NCI-H2029 treated with DMSO at 0.1 percent for 48 hours (cell line): ENCODE measurements at regions not wholly inside any gene's neighbourhood (a gene's known extent, or its start where the extent isn't known, plus 50 kb on each side); places are given as distances from the start of the nearest gene placed in this dataset.
"Not testable (repeated sequence)": the region's sequence is repeated elsewhere in the genome, so short reads cannot be mapped to it uniquely, and the experiment has no call there.

Experiments used
- DNase-seq: peaks from one replicate; lab custom pipeline; 2025; lab: John Stamatoyannopoulos, UW

DNA sequence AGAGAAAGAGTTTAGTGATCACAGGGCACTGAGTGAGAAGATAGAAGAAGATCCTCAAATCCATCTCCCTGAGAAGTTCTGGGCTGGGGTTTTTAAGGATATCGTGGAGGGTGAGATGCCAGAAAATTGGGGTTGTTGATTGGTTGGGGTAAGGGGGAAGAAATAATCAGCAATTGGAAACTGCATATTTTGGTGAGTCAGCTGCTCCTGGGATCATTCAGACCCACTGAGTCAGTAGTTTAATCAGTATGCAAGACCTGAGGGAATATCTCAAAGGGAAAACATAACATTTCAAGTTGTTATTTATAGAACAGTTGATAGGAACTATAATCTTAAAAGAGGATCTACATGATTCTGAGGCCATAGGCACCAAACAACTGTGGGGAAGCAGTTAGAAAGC lies 183.4 kb downstream of the FCRL5 start:
- not testable (repeated sequence) for DNase-seq

DNA sequence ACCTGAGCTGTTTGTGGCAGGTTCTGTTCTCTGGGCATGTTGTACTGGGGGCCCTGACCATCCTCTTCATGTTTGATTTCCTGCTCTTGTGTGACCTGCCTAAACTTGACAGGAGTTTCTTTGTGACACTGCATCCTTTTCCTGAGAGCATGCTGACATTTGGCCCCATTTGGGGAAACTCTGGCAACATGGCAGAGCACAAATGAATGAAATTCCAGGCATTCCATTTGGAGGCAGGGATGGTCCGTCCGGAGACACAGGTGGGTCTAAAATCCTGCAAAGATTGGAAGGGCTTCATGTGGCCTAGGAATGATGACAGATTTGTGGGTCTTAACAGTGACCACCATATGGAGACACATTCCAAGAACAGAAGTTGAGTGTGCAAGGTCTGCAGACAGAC lies 184.0 kb downstream of the FCRL5 start:
- no peak for DNase-seq

DNA sequence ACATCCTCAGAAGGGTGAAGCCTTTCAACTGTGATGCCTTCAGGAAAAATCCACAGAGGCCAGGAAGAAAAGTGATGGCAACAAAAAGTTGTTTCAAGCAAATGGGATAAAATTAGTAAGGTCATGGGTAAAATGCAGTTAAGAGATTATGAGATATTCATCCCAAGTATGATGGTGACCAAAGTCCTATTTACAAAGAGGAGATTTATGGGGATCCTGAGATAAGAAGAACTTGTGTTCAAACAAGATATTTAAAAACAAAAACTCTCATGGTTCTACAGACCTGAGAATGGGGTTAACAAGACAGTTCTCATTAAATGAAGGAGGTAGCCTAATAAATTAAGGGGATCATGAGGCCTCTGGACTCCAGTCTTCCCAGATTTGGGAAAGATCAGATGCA lies 184.4 kb downstream of the FCRL5 start:
- DNase-seq, result no peak

DNA sequence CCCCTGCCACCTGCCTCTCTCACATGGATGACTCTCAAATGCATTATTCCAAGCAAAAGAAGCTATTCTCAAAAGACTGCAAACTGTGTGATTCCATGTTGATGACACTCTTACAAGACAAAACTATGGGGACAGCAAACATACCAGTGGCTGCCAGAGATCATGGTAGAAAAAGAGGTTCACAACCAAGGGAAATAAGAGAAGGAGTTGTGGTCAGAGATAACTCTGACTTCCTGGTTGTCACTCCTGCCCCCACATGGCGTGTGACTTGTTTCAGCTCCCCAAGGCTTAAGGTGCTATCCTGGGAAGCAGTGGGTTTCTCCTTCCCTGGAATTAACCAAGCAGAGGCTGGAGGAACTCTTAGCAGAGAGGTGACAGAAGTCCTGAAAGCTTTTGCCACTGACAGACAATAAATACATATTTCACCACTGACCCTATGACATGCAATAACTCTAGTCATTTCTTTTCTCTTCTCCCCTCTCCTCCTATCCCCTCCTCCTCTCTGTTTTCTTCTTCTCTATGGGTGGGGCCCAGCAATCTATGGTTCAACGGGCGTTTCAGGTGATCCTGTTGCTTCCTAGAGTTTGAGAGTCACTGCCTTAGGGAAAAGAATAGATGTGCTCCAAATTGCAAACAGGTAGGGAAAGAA lies 185.1 kb downstream of the FCRL5 start:
- no peak for DNase-seq

DNA sequence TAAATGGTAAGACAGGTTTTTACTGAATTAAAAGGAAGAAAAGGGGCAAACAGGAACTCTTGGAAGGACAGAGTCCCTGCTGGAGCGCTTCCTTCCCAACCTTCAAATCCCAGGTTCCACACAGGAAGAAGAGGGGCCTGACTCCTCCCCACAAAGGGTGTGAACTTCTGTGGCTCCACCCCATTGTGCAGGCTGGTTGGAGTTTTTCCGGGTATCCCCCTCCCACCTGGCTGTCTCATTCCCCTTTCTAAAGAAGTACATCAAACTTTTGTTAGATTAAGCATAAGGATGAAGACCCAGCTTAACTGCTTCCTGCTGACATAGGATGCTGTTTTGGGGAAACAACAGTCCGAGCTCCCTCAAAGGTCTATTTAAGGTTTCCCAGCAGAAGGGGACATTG lies 187.7 kb downstream of the FCRL5 start:
- no peak for DNase-seq

DNA sequence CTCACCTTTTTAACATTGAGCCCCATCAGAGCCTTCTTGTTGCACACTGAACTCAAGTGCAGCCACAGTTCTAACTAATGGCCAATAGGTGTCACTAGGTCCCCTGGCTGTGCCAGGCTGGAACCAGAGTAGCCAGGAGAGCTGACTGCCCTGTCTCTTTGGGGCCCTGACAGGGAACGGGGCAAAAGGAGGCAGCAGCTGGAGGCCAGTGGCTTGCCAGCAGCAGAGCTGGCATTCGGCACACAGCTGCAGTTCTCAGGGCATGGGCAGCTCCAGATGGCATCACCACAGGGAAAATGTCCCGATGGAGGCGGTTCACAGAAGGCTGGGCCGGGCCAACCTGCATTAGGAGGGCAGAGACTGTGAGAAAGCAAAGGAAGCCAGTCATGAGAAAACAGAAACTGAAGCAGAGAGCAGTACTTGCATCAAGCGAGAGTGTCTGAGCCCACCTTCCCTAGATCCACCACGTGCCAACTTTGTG lies 188.6 kb downstream of the FCRL5 start:
- no peak for DNase-seq

DNA sequence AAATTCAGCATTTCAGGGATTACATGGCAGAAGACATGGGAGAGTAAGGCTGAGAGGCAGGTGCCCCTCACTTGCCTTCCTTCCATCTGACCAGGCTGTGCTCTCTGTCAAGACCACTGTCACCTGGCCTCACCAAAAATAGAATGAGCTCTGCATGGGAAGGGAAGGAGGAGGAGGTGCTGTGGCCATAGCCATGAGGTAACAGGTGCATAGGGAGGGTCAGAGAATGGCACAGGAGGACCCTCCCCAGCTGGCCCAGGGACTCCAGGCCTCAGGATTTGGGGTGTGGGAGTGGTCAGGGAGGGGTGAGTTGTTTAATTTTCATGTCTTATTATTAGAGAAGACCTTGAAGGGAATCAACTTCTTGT lies 192.3 kb downstream of the FCRL5 start:
- DNase-seq, result peak; percentile 50

DNA sequence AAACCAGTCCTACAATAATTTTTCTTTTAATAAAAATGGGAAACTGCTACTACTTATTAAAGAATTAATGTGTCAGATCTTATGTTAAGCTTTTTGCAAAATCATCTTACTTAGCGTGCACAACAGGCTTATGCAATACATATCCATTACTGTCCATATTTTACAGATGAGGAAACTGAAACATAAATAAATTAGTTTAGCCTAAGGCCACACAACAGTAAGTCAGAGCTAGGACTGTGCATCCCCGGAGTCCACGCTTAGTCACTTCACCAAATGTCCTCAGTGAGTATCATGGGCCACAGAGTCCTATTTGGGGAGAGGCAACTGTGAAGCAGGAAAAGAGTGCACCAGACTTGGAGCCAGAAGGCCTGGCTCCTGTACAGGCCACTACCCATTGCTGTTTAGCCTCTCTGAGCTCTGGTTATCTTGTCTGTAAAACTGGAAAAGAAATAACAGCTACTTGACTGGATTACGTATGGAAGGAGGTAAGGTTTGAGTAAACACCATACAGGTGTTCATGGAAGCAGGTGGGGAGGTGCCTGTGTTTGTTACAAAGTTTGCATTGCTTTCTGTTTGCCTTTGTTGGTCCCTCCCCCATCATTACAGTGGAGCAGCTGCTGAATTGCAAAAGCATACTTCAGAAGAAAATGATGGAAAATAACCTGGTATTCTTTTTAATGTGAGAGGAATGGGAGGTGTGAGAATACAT lies 192.8 kb downstream of the FCRL5 start:
- DNase-seq, result peak; percentile 74

DNA sequence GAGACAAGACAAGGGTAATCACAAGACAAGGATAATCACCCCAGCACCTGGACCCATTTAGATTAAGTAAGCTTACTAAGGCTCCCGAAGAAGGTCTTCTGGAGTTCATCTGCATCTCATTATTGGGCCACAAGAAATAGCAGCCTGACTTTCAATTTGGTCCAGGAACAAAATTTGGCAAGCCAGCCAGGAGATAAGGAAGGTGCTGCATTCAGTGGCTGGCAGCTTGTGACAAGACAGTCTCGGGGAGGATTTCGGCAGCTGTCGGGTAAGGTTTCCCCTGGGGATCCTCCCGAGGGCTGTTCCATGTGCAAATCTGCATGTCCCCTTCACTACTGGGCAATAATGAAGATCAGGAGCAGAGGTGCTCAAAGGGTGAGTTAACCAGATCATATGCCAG lies 195.2 kb downstream of the FCRL5 start:
- no peak for DNase-seq

DNA sequence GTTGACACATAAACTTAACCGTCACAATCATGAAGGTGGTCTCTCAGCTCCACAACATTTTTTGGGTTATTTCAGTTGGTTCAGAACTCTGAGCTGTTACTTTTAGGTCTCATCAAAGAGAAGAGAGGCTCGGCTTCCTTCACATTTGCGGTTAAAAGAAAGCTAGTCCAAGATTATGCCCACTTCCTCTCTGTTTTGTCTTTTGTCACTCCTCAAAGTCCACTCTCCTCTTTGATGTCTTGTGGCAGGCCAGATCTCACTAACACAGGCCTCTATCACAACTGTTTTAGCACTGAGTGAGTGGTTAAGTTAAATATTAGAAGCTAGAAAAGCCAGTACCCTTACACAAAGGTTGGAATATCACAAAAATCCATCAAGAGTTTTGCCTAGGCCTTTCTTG lies 195.7 kb downstream of the FCRL5 start:
- DNase-seq, result no peak

DNA sequence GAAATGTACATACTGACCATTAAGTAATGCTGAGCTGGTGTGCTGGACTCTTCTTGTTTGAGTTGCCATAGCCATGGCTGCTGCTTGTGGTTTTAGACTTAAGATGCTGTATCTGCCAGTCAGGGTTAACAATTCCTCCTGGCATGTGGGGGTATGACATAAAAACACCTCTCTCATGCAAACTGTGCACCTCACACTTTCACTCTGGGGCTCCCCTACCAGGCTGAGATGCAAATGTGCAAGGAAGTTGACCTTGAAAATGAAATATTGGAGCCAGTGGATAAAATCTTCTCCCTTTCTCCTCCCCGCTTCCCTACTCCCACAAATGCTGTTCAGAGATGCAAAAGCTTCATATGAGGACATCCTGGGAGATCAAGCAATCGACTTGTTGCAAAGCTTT lies 198.8 kb downstream of the FCRL5 start:
- DNase-seq, result no peak

DNA sequence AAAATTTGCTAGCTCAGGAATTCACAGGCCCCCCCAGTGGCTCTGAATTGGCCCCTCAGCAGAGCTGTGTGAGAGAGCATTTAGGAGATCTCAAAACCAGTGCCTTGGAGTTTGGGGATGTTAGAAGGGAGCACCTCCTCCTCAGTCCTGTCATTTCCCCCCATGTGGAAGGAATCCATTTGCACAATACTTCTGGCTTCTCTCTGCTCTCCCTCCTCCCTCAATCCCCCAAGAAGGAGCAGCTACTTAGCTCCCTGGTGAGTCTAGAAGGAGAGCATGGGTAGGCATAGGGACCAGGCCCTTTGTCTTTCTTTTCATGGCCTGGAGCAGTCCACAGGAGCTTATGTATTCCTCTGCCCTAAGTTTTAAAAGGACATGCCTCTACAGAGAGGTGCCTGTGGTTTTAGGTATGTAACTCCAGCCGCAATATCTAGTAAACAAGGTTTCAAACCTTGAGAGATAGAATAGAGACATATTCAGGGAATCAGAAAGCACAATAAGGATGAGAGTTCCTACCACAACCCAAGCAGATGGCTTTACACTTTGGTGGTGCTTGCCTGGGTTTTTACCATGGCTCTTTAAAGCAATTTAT lies 199.4 kb downstream of the FCRL5 start:
- DNase-seq, result no peak

DNA sequence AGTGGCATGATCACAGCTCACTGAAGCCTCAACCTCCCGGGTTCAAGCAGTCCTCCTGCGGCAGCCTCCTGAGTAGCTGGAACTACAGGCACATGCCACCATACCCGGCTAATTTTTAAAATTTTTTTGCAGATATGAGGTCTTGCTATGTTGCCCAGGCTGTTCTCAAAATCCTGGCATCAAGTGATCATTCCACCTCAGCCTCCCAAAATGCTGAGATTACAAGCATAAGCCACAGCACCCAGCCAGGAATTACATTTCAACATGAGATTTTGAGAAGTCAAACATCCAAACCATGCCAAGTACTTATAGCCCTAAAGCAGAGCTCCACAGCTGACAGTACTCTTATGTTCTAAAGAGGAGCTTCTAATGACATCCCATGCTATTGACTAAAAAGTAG lies 200.1 kb downstream of the FCRL5 start:
- DNase-seq, result peak; percentile 32

DNA sequence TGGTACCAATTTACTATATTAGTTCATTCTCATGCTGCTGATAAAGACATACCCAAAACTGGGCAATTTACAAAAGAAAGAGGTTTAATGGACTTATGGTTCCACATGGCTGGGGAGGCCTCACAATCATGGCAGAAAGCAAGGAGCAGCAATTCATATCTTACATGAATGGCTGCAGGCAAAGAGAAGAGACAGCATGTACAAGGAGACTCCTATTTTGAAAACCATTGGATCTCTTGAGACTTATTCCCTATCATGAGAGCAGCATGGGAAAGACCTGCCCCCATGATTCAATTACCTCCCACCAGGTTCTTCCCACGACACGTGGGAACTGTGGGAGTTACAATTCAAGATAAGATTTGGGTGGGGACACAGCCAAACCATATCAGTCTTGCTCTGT lies 200.5 kb downstream of the FCRL5 start:
- DNase-seq, result not testable (repeated sequence)

DNA sequence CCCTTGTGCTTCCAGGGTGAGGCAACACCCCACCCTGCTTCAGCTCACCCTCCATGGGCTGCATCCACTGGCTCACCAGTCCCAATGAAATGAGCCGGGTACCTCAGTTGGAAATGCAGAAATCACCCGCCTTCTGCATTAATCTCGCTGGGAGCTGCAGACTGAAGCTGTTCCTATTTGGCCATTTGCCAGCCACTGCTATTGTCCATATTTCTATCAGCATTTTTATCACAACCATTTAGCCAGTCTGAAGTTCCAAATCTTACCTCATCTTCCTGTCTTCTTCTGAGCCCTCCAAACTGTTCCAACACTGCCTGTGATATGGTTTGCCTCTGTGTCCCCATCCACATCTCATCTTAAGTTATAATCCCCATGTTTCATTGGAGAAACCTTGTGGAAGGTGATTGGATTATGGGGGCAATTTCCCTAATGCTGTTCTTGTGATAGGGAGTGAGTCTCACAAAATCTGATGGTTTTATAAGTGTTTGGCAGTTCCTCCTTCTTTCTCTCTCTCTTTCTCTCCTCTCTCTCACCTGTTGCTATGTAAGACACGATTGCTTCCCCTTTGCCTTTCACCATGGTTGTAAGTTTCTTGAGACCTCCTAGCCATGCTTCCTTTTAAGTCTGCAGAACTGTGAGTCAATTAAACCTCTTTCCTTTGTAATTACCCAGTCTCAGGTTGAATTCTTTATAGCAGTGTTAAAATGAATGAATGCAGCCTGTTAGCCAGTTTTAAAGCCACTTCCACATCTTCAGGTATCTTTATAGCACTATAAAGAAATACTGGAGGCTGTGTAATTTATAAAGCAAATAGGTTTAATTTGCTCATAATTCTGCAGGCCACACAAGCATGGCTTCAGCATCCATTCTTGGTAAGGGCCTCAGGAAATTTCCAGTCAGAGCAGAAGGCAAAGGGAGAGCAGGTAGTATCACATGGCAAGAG lies 203.5 kb downstream of the FCRL5 start:
- DNase-seq, result no peak

DNA sequence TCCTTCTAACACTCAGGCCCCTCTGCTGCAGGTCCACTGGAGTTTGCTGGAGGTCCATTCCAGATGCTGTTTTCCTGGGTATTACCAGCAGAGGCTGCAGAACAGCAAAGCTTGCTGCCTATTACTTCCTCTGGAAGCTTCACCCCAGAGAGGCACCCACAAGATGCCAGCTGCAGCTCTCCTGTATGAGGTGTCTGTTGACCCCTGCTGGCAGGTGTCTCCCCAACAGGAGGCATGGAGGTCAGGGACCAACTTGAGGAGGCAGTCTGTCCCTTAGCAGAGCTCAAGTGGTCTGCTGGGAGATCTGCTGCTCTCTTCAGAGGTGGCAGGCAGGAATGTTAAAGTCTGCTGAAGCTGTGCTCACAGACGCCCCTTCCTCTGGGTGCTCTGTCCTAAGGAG lies 204.8 kb downstream of the FCRL5 start:
- DNase-seq, result no peak

DNA sequence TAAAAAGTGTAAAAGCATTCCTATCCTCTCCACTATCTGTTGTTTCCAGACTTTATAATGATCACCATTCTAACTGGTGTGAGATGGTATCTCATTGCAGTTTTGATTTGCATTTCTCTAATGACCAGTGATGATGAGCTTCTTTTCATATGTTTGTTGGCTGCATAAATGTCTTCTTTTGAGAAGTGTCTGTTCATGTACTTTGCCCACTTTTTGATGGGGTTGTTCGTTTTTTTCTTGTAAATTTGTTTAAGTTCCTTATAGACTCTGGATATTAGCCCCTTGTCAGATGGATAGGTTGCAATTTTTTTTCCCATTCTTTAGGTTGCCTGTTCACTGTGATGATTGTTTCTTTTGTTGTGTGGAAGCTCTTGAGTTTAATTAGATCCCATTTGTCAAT lies 199.6 kb upstream of the ETV3 start:
- DNase-seq, result not testable (repeated sequence)

DNA sequence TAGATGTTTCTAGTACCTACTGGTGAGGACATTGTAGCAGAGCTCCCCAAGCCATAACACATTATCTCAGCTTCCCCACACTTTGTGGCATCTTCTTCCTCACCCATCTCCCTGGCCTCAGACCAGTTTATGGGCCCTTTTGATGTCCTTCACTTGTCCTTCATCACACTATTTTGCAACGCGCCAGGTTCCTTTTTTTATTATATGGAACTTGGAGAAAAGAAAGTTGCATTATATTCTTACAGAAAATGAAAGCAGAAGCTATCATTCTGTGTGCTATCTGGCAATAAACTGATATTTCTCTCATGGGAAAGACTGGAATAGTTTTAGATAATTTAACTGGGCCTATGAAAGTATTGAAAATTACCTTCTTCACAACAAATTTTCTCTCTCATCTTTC lies 196.9 kb upstream of the ETV3 start:
- DNase-seq, result no peak

DNA sequence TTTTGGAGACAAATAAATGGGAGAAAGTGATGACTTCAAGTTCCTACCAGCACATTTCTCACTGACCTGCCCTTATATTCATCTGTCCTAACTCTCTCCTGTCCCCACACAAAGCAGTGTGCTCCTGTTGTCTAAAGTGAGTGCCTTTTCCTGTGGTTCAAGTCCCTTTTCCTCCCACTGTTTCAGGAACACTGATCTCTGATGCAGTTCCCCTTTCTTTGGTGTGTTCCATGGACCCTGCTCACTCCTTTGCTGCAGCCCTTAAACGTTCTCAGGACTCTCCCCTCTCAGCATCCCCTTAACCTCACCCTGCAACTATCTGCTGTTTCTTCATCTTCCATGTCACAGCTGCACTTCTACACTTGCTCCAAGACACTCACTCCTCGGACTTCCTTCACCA lies 195.8 kb upstream of the ETV3 start:
- no peak for DNase-seq

DNA sequence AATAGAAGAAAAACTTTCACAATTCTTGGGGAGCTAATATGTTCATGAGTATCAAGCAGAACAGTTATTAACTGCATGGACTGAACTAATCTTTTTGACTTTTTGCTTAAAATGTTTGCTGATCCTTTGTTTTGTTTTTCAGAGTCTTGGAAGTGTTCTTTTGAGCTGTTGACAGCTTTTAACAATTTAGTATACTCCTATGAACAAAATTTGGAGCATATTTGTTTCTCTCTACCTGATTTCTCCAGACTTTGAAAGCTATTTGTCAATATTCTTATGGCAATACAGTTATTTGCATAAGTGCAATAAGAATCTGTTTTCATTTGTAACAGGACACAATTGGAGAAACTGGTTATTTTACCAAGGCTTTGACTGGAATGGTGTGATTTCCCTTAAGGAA lies 192.0 kb upstream of the ETV3 start:
- DNase-seq, result not testable (repeated sequence)

DNA sequence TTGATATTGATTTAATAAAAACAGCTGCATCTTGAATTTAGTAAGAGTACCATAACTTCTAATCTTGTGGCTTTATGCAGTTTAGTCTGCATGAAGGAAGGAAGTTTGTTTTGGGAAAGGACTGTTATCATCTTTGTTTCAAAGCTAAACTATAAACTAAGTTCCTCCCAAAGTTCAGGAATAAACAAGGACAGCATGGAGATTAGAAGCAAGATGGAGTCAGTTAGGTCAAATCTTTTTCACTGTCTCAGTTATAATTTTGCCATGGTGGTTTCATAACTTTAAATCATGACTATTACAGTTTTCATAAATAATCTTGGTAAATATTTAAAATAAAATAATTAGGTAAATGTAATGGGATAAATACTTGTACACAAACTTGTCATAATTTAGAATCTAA lies 189.9 kb upstream of the ETV3 start:
- DNase-seq, result not testable (repeated sequence)

DNA sequence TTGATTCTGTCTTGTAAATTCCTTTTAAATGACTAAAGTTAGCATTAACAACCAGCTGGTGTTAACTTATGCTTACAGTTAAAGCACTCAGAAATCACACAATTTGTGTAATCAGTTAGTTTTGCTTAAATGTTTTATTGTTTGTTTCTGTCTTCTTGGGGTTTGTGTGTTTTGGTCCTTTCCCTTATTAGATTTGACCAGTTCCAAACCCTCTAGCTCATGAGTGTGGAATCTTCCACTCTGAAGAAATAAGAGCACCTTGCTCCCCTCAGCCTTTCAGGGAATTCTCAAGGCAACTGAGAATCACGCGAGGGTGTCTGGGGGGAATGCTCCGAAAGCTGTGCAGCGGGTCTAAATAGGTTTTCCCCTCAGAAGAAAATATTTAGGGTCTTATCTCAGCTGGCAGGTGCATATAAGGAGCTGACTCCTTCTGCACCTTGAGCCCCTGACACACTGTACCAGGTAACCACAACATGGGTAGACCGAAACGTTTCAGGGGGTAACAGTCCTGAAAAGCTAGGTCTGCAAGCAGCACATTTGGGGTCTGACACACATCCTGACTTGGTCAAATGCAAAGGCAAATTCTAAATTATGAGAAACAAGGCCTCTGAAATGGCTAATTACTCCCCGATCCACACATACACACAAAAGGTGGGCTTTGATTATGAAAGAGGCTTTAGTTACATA lies 188.1 kb upstream of the ETV3 start:
- DNase-seq, result no peak
